ENCODE measurements at regions not wholly inside any gene's neighbourhood (a gene's known extent, or its start where the extent isn't known, plus 50 kb on each side); places are given as distances from the start of the nearest gene placed in this dataset.
A peak's percentile ranks its signal among the peaks of the same experiment; 100 is the strongest.

DNA sequence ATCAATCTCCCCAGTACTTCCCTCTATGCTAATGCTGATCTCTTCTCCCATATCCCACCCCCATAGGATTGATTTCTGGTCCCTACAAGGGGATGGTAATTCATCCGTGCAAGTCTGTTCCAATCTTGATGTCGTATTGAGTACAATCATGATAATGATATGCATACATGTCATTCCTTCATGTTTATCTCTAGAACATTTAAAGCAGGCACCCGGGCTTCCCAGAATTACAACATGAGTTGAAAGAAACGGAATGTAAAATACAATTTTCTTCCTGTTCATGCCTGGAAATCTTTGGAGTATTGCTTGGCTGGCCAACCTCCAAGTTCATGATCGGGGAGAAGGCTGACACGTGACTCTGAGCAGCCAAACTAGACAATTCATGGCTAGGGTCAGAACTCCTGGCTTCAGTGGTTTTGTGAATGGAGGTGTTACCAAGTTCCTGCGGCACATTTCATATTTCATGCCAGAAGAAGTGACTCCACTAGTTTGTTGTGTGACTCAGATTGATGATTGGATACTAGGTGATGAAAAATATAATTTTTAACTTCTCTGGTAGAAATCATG lies 66.6 kb downstream of the C9orf152 start:
- ATAC-seq: peak; percentile 78

DNA sequence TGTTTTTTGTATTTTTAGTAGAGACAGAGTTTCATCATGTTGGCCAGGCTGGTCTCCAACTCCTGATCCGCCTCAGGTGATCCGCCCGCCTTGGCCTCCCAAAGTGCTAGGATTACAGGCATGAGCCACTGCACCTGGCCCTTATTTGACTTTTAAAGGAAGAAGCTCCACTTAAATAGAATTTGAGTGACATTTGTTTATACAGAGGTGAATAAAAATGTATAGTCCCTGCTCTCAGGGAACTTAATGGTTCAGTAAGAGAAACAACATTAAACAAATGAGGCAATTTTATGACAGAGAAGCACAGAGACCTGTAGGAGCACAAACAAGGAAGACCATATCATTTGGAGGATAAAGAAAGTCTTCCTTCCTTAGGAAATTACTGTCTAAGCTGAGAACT lies 65.7 kb downstream of the C9orf152 start:
- ATAC-seq: no peak

More for the DNA sequence above, 66.6 kb downstream of the C9orf152 start:
- TF ChIP-seq TCF4 (CRISPR knock-in tag; IDR thresholded peaks at IDR 0.05; ENCODE audit: borderline replicate concordance) (no peak), ISL1 (CRISPR knock-in tag; IDR thresholded peaks at IDR 0.05) (peak; percentile 22; the same call in 1 of the 2 replicates)

GRCh38 chr9:110142868-110143481 lies 65.0 kb downstream of the C9orf152 start:
- ATAC-seq: no peak; the same call in 2 of the 3 replicates
- no peak for TF ChIP-seq ZNF70 (CRISPR knock-in tag; IDR thresholded peaks at IDR 0.05)
- no peak for TF ChIP-seq ZFP30 (CRISPR knock-in tag; IDR thresholded peaks at IDR 0.05)
- no peak for TF ChIP-seq TOX (CRISPR knock-in tag; IDR thresholded peaks at IDR 0.05; ENCODE audit: borderline replicate concordance)
- TF ChIP-seq ZC3H10 (CRISPR knock-in tag; IDR thresholded peaks at IDR 0.05): no peak
- TF ChIP-seq OSR1 (CRISPR knock-in tag; IDR thresholded peaks at IDR 0.05): no peak
- no peak for TF ChIP-seq ZNF565 (CRISPR knock-in tag; conservative IDR thresholded peaks at IDR 0.05; ENCODE audit: low read depth)
- TF ChIP-seq ESRRG (CRISPR knock-in tag; IDR thresholded peaks at IDR 0.05): no peak
- TF ChIP-seq SNAI2 (CRISPR knock-in tag; IDR thresholded peaks at IDR 0.05): no peak

More for the DNA sequence above, 65.7 kb downstream of the C9orf152 start:
- no peak for TF ChIP-seq BACH2 (CRISPR knock-in tag; IDR thresholded peaks at IDR 0.05; ENCODE audit: borderline replicate concordance)
- TF ChIP-seq ZC3H10 (CRISPR knock-in tag; IDR thresholded peaks at IDR 0.05): no peak
- TF ChIP-seq PPARA (CRISPR knock-in tag; IDR thresholded peaks at IDR 0.05; ENCODE audit: borderline replicate concordance): no peak
- TF ChIP-seq OSR1 (CRISPR knock-in tag; IDR thresholded peaks at IDR 0.05): no peak
- no peak for TF ChIP-seq ISL1 (CRISPR knock-in tag; IDR thresholded peaks at IDR 0.05)
- TF ChIP-seq RARB (CRISPR knock-in tag; IDR thresholded peaks at IDR 0.05): no peak
- TF ChIP-seq POU6F1 (CRISPR knock-in tag; IDR thresholded peaks at IDR 0.05; ENCODE audit: borderline replicate concordance, low read depth): no peak
- no peak for TF ChIP-seq ZNF8 (CRISPR knock-in tag; IDR thresholded peaks at IDR 0.05)
- TF ChIP-seq TSHZ2 (CRISPR knock-in tag; IDR thresholded peaks at IDR 0.05): no peak
- TF ChIP-seq CSRNP3 (CRISPR knock-in tag; IDR thresholded peaks at IDR 0.05): no peak
- TF ChIP-seq TOX (CRISPR knock-in tag; IDR thresholded peaks at IDR 0.05; ENCODE audit: borderline replicate concordance): no peak

- no peak for ATAC-seq
- TF ChIP-seq OSR1 (CRISPR knock-in tag; IDR thresholded peaks at IDR 0.05): no peak
- TF ChIP-seq ZC3H10 (CRISPR knock-in tag; IDR thresholded peaks at IDR 0.05): no peak
- TF ChIP-seq, protein P1, sequence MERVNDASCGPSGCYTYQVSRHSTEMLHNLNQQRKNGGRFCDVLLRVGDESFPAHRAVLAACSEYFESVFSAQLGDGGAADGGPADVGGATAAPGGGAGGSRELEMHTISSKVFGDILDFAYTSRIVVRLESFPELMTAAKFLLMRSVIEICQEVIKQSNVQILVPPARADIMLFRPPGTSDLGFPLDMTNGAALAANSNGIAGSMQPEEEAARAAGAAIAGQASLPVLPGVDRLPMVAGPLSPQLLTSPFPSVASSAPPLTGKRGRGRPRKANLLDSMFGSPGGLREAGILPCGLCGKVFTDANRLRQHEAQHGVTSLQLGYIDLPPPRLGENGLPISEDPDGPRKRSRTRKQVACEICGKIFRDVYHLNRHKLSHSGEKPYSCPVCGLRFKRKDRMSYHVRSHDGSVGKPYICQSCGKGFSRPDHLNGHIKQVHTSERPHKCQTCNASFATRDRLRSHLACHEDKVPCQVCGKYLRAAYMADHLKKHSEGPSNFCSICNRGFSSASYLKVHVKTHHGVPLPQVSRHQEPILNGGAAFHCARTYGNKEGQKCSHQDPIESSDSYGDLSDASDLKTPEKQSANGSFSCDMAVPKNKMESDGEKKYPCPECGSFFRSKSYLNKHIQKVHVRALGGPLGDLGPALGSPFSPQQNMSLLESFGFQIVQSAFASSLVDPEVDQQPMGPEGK (CRISPR knock-in tag; IDR thresholded peaks at IDR 0.05; ENCODE audit: borderline replicate concordance): no peak
- no peak for TF ChIP-seq ZFP3 (CRISPR knock-in tag; IDR thresholded peaks at IDR 0.05)
- TF ChIP-seq PPARA (CRISPR knock-in tag; IDR thresholded peaks at IDR 0.05; ENCODE audit: borderline replicate concordance): no peak
- TF ChIP-seq ESRRG (CRISPR knock-in tag; IDR thresholded peaks at IDR 0.05): no peak
- no peak for TF ChIP-seq CSDC2 (CRISPR knock-in tag; IDR thresholded peaks at IDR 0.05)
- no peak for TF ChIP-seq ZNF70 (CRISPR knock-in tag; IDR thresholded peaks at IDR 0.05)
- TF ChIP-seq ZNF8 (CRISPR knock-in tag; IDR thresholded peaks at IDR 0.05): no peak
- TF ChIP-seq RARB (CRISPR knock-in tag; IDR thresholded peaks at IDR 0.05): no peak
- no peak for TF ChIP-seq SNAI2 (CRISPR knock-in tag; IDR thresholded peaks at IDR 0.05)
- TF ChIP-seq TOX (CRISPR knock-in tag; IDR thresholded peaks at IDR 0.05; ENCODE audit: borderline replicate concordance): no peak
- no peak for TF ChIP-seq POU6F1 (CRISPR knock-in tag; IDR thresholded peaks at IDR 0.05; ENCODE audit: borderline replicate concordance, low read depth)
- no peak for TF ChIP-seq ARNTL (CRISPR knock-in tag; IDR thresholded peaks at IDR 0.05; ENCODE audit: borderline replicate concordance, low read depth)
- TF ChIP-seq TCF4 (CRISPR knock-in tag; IDR thresholded peaks at IDR 0.05; ENCODE audit: borderline replicate concordance): no peak
- TF ChIP-seq GLIS3 (CRISPR knock-in tag; IDR thresholded peaks at IDR 0.05): no peak
- TF ChIP-seq CREB5 (CRISPR knock-in tag; IDR thresholded peaks at IDR 0.05; ENCODE audit: low read depth): no peak
- TF ChIP-seq ZFP30 (CRISPR knock-in tag; IDR thresholded peaks at IDR 0.05): no peak
- no peak for TF ChIP-seq BACH2 (CRISPR knock-in tag; IDR thresholded peaks at IDR 0.05; ENCODE audit: borderline replicate concordance)
Measured at GRCh38 chr9:110143485-110143884, 64.5 kb downstream of the C9orf152 start.
